Mesendoderm (in vitro differentiated cells): ENCODE measurements at regions not wholly inside any gene's neighbourhood (a gene's known extent, or its start where the extent isn't known, plus 50 kb on each side); places are given as distances from the start of the nearest gene placed in this dataset.
A peak's percentile ranks its signal among the peaks of the same experiment; 100 is the strongest.

ENCODE experiments used
- DNase-seq: peaks from one replicate; pipeline ENCODE4 v3.0.0; 2013
- H2AK5ac ChIP-seq: 2 replicates; pipeline ENCODE4 v1.6.1; 2013; ENCODE audit warnings: low read length, inconsistent platforms
- H2BK120ac ChIP-seq: 2 replicates; pipeline ENCODE4 v1.6.1; 2013; ENCODE audit warnings: low read depth, mild to moderate bottlenecking, low read length, moderate library complexity, mixed read lengths
- H2BK15ac ChIP-seq: replicated peaks from 2 replicates; pipeline ENCODE4 v1.6.1; 2013; ENCODE audit warnings: low read depth, mild to moderate bottlenecking, moderate library complexity
- H2BK5ac ChIP-seq: 2 replicates; pipeline ENCODE4 v1.6.1; 2013; ENCODE audit warnings: low read length, inconsistent platforms
- H3K18ac ChIP-seq: 2 replicates; pipeline ENCODE4 v1.6.1; 2013; ENCODE audit warnings: mild to moderate bottlenecking, low read length, mixed read lengths
- H3K23ac ChIP-seq: one replicate; pipeline ENCODE4 v1.6.1; 2013; ENCODE audit warnings: low read length
- H3K27ac ChIP-seq: 2 replicates; pipeline ENCODE4 v1.5.1; 2013; ENCODE audit warnings: low read depth, mild to moderate bottlenecking, inconsistent platforms, low read length, moderate library complexity
- H3K27me3 ChIP-seq: 2 replicates; pipeline ENCODE4 v1.6.1; 2013; ENCODE audit warnings: low read length, control low read depth, mild to moderate bottlenecking, inconsistent platforms; ENCODE audit not compliant: insufficient read depth, poor library complexity
- H3K36me3 ChIP-seq: 2 replicates; pipeline ENCODE4 v1.6.1; 2013; ENCODE audit warnings: low read length, inconsistent platforms; ENCODE audit not compliant: control insufficient read depth, insufficient read depth
- H3K4ac ChIP-seq: one replicate; pipeline ENCODE4 v1.6.1; 2013; ENCODE audit warnings: low read depth, mild to moderate bottlenecking, low read length, moderate library complexity
- H3K4me1 ChIP-seq: 2 replicates; pipeline ENCODE4 v1.6.1; 2013; ENCODE audit warnings: low read depth, low read length, inconsistent platforms; ENCODE audit not compliant: control insufficient read depth
- H3K4me2 ChIP-seq: 2 replicates; pipeline ENCODE4 v1.6.1; 2013; ENCODE audit warnings: low read length
- H3K4me3 ChIP-seq: 2 replicates; pipeline ENCODE4 v1.5.1; 2013; ENCODE audit warnings: mild to moderate bottlenecking, low read length
- H3K56ac ChIP-seq: one replicate; pipeline ENCODE4 v1.6.1; 2013; ENCODE audit warnings: low read length
- H3K79me1 ChIP-seq: 2 replicates; pipeline ENCODE4 v1.6.1; 2013; ENCODE audit warnings: low read length, inconsistent platforms
- H3K79me2 ChIP-seq: 2 replicates; pipeline ENCODE4 v1.6.1; 2013; ENCODE audit warnings: mild to moderate bottlenecking, low read length; ENCODE audit not compliant: control insufficient read depth, insufficient read depth
- H3K9ac ChIP-seq: 2 replicates; pipeline ENCODE4 v1.6.1; 2013; ENCODE audit warnings: low read length, inconsistent platforms
- H4K5ac ChIP-seq: one replicate; pipeline ENCODE4 v1.6.1; 2013; ENCODE audit warnings: low read length
- H4K8ac ChIP-seq: one replicate; pipeline ENCODE4 v1.6.1; 2013; ENCODE audit warnings: low read depth, mild to moderate bottlenecking, control low read depth, low read length, moderate library complexity
- WGBS: extraction: QIAGEN DNeasy Blood & Tissue Kit; methylation state at CpG from one replicate; pipeline ENCODE4 v1.1.7; 2013; ENCODE audit warnings: low lambda C conversion rate, missing lambda C conversion rate; ENCODE audit not compliant: insufficient coverage; ENCODE audit errors: extremely low coverage; 5-methylcytosine and 5-hydroxymethylcytosine counted together

DNA sequence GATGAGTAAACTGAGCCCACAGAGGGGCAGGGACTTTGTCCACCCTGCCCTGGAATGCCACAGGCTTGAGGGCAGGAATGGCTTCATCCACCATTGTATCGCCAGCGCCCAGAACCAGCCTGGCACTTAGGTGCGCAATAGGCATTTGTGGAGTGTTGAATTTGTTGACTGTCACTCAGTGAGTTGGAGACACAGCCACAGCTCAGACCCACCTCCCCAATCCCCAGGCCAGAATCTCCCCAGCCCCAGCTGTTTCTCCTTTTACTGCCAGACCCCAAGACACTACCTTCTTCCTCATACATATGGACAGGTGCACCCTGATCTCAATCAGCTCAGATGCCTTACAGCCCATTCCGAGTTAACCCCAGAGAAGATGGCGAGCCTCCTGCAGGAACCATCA, 674.5 kb downstream of the MATN1 start:
- DNase-seq, result no peak

DNA sequence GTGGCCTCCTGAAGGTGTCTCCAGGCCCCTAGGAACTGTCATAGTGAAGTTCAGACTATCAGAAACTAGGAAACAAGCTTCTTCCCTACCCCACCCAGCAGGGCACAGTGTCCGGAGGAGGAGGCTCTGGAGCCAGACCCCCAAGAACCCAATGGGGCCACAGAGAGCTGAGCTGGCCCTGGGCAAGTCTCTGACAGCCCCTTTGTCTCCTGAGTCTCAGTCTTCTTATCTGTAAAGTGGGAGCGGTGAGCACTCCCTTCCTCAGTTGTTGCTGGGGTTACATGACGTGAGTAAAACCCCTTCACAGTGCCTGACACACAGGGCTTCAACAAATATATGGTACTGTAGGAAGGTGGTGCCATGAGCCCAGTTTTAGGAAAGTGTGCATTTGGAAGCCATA, 675.8 kb downstream of the MATN1 start:
- no peak overlapping the region for H3K4me2 ChIP-seq
- no peaks in the 10 kb centered on the region for H3K79me1 ChIP-seq
- no peak for DNase-seq
- H3K4me3 ChIP-seq, result no peak overlapping the region
- no peak overlapping the region for H2AK5ac ChIP-seq
- no peak overlapping the region for H3K4ac ChIP-seq
- H2BK120ac ChIP-seq, result no peak overlapping the region
- no peak overlapping the region for H4K5ac ChIP-seq
- H3K9ac ChIP-seq, result no peak overlapping the region
- no peak overlapping the region for H2BK5ac ChIP-seq
- no peak overlapping the region for H3K27ac ChIP-seq
- no peak overlapping the region for H2BK15ac ChIP-seq
- H3K27me3 ChIP-seq, result no peaks in the 10 kb centered on the region
- H4K8ac ChIP-seq, result no peak overlapping the region
- H3K36me3 ChIP-seq, result no peaks in the 10 kb centered on the region
- H3K4me1 ChIP-seq, result no peaks in the 10 kb centered on the region
- whole genome bisulfite sequencing, result no CpG with 5 or more reads among the region's 3 CpGs
- no peak overlapping the region for H3K56ac ChIP-seq
- H3K79me2 ChIP-seq, result no peaks in the 10 kb centered on the region
- H3K18ac ChIP-seq, result no peak overlapping the region
- no peak overlapping the region for H3K23ac ChIP-seq

More for the DNA sequence above, 674.5 kb downstream of the MATN1 start:
- H3K4me1 ChIP-seq, result no peaks in the 10 kb centered on the region
- H3K4me3 ChIP-seq, result no peak overlapping the region
- H2BK15ac ChIP-seq, result no peak overlapping the region
- no peak overlapping the region for H3K27ac ChIP-seq
- H3K79me2 ChIP-seq, result no peaks in the 10 kb centered on the region
- H3K4ac ChIP-seq, result no peak overlapping the region
- H2BK5ac ChIP-seq, result no peak overlapping the region
- H3K18ac ChIP-seq, result no peak overlapping the region
- H3K27me3 ChIP-seq, result no peaks in the 10 kb centered on the region
- H4K5ac ChIP-seq, result no peak overlapping the region
- no peak overlapping the region for H3K23ac ChIP-seq
- no peak overlapping the region for H3K4me2 ChIP-seq
- H3K56ac ChIP-seq, result no peak overlapping the region
- no peak overlapping the region for H4K8ac ChIP-seq
- no peak overlapping the region for H2BK120ac ChIP-seq
- H3K9ac ChIP-seq, result no peak overlapping the region
- H2AK5ac ChIP-seq, result no peak overlapping the region
- no CpG with 5 or more reads among the region's 5 CpGs for WGBS
- no peaks in the 10 kb centered on the region for H3K79me1 ChIP-seq
- no peaks in the 10 kb centered on the region for H3K36me3 ChIP-seq

DNA sequence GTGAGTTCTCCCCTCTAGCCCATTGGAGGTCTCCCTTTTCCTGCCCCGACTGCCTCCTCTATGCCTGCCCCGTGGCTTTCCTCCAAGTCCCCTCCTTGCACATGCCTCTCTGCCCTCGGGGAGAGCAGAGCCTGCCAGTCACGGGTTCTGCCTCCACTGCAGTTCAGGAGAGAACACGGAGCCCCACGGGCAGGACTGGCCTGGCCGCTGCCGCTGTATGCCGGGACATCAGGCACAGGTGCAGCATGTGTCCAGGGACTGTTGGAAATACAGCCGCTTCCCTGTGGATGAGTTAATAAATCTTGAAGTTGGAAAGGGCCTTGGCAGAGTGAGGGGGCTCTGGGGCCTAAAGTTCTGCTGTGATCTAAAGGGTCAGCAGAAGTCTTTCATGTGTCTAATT, 676.6 kb downstream of the MATN1 start:
- no peak overlapping the region for H2BK120ac ChIP-seq
- no peak overlapping the region for H2AK5ac ChIP-seq
- no peak overlapping the region for H3K18ac ChIP-seq
- no peak overlapping the region for H3K56ac ChIP-seq
- no peak overlapping the region for H3K9ac ChIP-seq
- no peak overlapping the region for H4K5ac ChIP-seq
- no CpG with 5 or more reads among the region's 10 CpGs for WGBS
- H3K27ac ChIP-seq, result no peak overlapping the region
- no peak overlapping the region for H3K4me3 ChIP-seq
- no peak for DNase-seq
- H3K4me2 ChIP-seq, result no peak overlapping the region
- no peaks in the 10 kb centered on the region for H3K79me1 ChIP-seq
- H2BK5ac ChIP-seq, result no peak overlapping the region
- no peak overlapping the region for H3K4ac ChIP-seq
- no peak overlapping the region for H3K23ac ChIP-seq
- H3K79me2 ChIP-seq, result no peaks in the 10 kb centered on the region
- no peak overlapping the region for H4K8ac ChIP-seq
- no peaks in the 10 kb centered on the region for H3K4me1 ChIP-seq
- H2BK15ac ChIP-seq, result no peak overlapping the region
- no peaks in the 10 kb centered on the region for H3K36me3 ChIP-seq
- no peaks in the 10 kb centered on the region for H3K27me3 ChIP-seq

DNA sequence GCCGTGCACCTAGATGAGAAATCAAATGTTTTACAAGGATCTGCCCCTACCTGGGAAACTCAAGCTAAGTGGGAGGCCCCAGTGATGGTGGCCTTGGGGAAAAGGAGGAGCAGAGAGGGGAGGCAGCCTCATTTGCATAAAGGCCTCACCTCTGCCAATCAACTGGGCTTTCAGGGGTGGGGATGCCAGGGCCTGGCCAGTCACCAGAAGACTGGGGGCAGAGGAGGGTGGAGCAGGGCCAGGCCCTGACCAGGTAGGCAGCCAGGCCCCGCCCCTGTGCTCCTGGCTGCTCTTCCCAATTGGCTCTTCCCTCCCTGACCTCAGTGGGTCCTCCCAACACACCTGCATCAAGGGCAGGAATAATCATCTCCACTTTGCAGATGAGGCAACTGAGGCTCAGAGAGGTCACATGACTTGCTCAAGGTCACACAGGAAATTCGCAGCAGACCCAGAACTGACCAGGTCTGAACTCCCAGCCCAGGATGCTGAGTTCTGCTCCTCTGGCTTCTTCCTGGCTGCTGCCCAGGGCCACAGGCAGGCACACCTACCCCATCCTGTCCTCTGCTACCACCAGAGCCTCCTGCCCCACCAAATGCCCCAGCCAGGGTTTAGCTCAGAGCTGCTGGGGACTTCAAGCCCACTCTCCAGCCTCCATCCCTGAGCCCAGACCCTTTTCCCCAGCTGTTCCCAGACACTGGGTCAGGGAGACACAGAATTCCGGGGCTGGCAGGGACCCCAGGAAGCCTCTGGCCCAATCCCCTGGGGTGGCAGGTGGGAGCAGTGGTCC, 677.9 kb downstream of the MATN1 start:
- no peak overlapping the region for H4K8ac ChIP-seq
- no peak overlapping the region for H3K4me3 ChIP-seq
- no peak overlapping the region for H2BK15ac ChIP-seq
- no peak overlapping the region for H3K4me2 ChIP-seq
- H3K23ac ChIP-seq, result no peak overlapping the region
- no peaks in the 10 kb centered on the region for H3K79me2 ChIP-seq
- H3K4ac ChIP-seq, result no peak overlapping the region
- no peak overlapping the region for H3K56ac ChIP-seq
- H3K27ac ChIP-seq, result no peak overlapping the region
- DNase-seq, result no peak
- H3K36me3 ChIP-seq, result no peaks in the 10 kb centered on the region
- no peak overlapping the region for H3K9ac ChIP-seq
- H2BK120ac ChIP-seq, result no peak overlapping the region
- no peak overlapping the region for H2AK5ac ChIP-seq
- H3K27me3 ChIP-seq, result no peaks in the 10 kb centered on the region
- no peaks in the 10 kb centered on the region for H3K79me1 ChIP-seq
- no peak overlapping the region for H3K18ac ChIP-seq
- H2BK5ac ChIP-seq, result no peak overlapping the region
- no peak overlapping the region for H4K5ac ChIP-seq
- no CpG with 5 or more reads among the region's 4 CpGs for WGBS
- H3K4me1 ChIP-seq, result no peaks in the 10 kb centered on the region

DNA sequence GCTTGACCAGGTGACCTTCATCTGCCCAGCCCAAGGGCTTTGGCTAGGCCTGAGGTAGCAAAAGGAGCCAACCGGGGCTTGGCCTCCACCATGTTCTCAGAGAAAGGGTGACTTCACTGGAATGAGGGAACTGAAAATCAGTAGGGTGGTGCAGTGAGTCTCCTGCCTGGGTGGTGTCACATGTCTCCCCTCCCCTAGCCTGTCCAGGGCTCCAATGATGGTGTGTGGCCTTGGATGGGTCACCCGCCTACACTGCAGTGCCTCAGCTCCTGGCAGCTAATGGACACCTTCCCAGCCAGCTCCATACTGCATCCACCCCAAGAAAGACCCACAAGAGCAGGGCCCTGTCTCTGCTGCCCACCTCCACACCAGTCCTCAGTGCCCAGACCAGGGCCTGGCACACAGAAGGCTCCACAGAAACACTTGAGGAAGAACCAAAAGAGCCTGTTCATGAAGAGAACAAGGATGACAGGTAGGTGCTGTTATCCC, 678.7 kb downstream of the MATN1 start:
- no peak overlapping the region for H3K4me3 ChIP-seq
- H2AK5ac ChIP-seq, result peak overlapping the region; percentile 78
- no peak overlapping the region for H3K9ac ChIP-seq
- no peak overlapping the region for H4K8ac ChIP-seq
- H3K56ac ChIP-seq, result no peak overlapping the region
- no peak overlapping the region for H2BK120ac ChIP-seq
- no peaks in the 10 kb centered on the region for H3K79me1 ChIP-seq
- no peak overlapping the region for H3K23ac ChIP-seq
- no CpG with 5 or more reads among the region's 2 CpGs for WGBS
- H4K5ac ChIP-seq, result no peak overlapping the region
- H3K36me3 ChIP-seq, result no peaks in the 10 kb centered on the region
- H3K4me2 ChIP-seq, result no peak overlapping the region
- H2BK15ac ChIP-seq, result no peak overlapping the region
- H3K79me2 ChIP-seq, result no peaks in the 10 kb centered on the region
- no peak overlapping the region for H3K18ac ChIP-seq
- H3K4me1 ChIP-seq, result no peaks in the 10 kb centered on the region
- H3K4ac ChIP-seq, result no peak overlapping the region
- H2BK5ac ChIP-seq, result no peak overlapping the region
- H3K27me3 ChIP-seq, result no peaks in the 10 kb centered on the region
- no peak for DNase-seq
- no peak overlapping the region for H3K27ac ChIP-seq
